Endodermal cell (in vitro differentiated cells): ENCODE measurements at regions not wholly inside any gene's neighbourhood (a gene's known extent, or its start where the extent isn't known, plus 50 kb on each side); places are given as distances from the start of the nearest gene placed in this dataset.

Experiments
- DNase-seq: peaks from one replicate; pipeline ENCODE4 v3.0.0-alpha.2; 2017
- H3K27ac ChIP-seq: 2 replicates; pipeline ENCODE4 v1.5.1; 2013; ENCODE audit warnings: mild to moderate bottlenecking, low read depth, low read length, moderate library complexity
- H3K27me3 ChIP-seq: 2 replicates; pipeline ENCODE4 v1.6.1; 2013; ENCODE audit warnings: mild to moderate bottlenecking, low read length, moderate library complexity; ENCODE audit not compliant: insufficient read depth, control insufficient read depth, poor library complexity, severe bottlenecking
- H3K36me3 ChIP-seq: 2 replicates; pipeline ENCODE4 v1.7.0; 2013; ENCODE audit warnings: mild to moderate bottlenecking, low read length, moderate library complexity; ENCODE audit not compliant: control insufficient read depth, insufficient read depth
- H3K4me1 ChIP-seq: one replicate; pipeline ENCODE4 v1.7.0; 2013; ENCODE audit warnings: low read length; ENCODE audit not compliant: control insufficient read depth, insufficient read depth
- H3K4me3 ChIP-seq: 2 replicates; pipeline ENCODE4 v1.5.1; 2013; ENCODE audit warnings: mild to moderate bottlenecking, low read length, moderate library complexity
- H3K9ac ChIP-seq: 2 replicates; pipeline ENCODE4 v1.6.1; 2013; ENCODE audit warnings: mild to moderate bottlenecking, low read length, moderate library complexity; ENCODE audit not compliant: poor library complexity, severe bottlenecking; ENCODE audit errors: extremely low read depth
- H3K9me3 ChIP-seq: 2 replicates; pipeline ENCODE4 v1.6.1; 2013; ENCODE audit warnings: mild to moderate bottlenecking, low read length, moderate library complexity; ENCODE audit not compliant: control insufficient read depth
- H3K27ac Mint-ChIP-seq: 2 replicates; pipeline ENCODE4 v1.8.0; 2020; ENCODE audit warnings: mixed read lengths
- H3K27me3 Mint-ChIP-seq: 2 replicates; pipeline ENCODE4 v1.8.0; 2021; ENCODE audit warnings: mild to moderate bottlenecking, mixed read lengths; ENCODE audit not compliant: insufficient read depth
- H3K36me3 Mint-ChIP-seq: 2 replicates; pipeline ENCODE4 v1.8.0; 2020; ENCODE audit warnings: low read depth, mixed read lengths
- H3K4me1 Mint-ChIP-seq: 2 replicates; pipeline ENCODE4 v1.8.0; 2020; ENCODE audit warnings: mixed read lengths
- H3K4me3 Mint-ChIP-seq: 2 replicates; pipeline ENCODE4 v1.8.0; 2020; ENCODE audit warnings: mild to moderate bottlenecking, moderate library complexity, mixed read lengths
- H3K9me3 Mint-ChIP-seq: 2 replicates; pipeline ENCODE4 v1.8.0; 2020; ENCODE audit warnings: mild to moderate bottlenecking, mixed read lengths
- CTCF ChIP-seq: fragments of 200-600 bp; sonication (generic); conservative IDR thresholded peaks from 2 replicates; pipeline ENCODE4 v1.5.0; 2021; ENCODE audit warnings: antibody characterized with exemption, mild to moderate bottlenecking
- WGBS, 2 experiments: methylation state at CpG; one replicate each; pipeline versions ENCODE4 v1.1.5 to v1.1.7; 2013; ENCODE audit warnings: missing lambda C conversion rate in 2 of 2, mixed read lengths in 1 of 2; ENCODE audit not compliant: insufficient coverage in 1 of 2, insufficient read length in 1 of 2; 5-methylcytosine and 5-hydroxymethylcytosine counted together

- DNase-seq: no peak
- no peaks in the 10 kb centered on the region for H3K4me1 ChIP-seq
- H3K27me3 ChIP-seq: no peaks in the 10 kb centered on the region
- H3K27ac Mint-ChIP-seq: no peak overlapping the region
- no peak overlapping the region for H3K9ac ChIP-seq
- no peaks in the 10 kb centered on the region for H3K9me3 Mint-ChIP-seq
- H3K4me3 ChIP-seq: no peak overlapping the region
- no peaks in the 10 kb centered on the region for H3K36me3 ChIP-seq
- no peak for TF ChIP-seq CTCF
- WGBS, 2 experiments: 95 to 96% methylated on average over 5 to 6 of the region's 6 CpGs
- H3K27me3 Mint-ChIP-seq: no peaks in the 10 kb centered on the region
- no peak overlapping the region for H3K4me3 Mint-ChIP-seq
- H3K4me1 Mint-ChIP-seq: peaks cover 3% of the 10 kb centered on the region
- peaks cover 4% of the 10 kb centered on the region for H3K36me3 Mint-ChIP-seq
- H3K27ac ChIP-seq: no peak overlapping the region
- no peaks in the 10 kb centered on the region for H3K9me3 ChIP-seq
These were observed 54.8 kb upstream of the ZC3H15 start for GRCh38 chr2:186431306-186431705.

GRCh38 chr2:186433040-186433439, 53.0 kb upstream of the ZC3H15 start:
- no peak for DNase-seq
- H3K27ac ChIP-seq: no peak overlapping the region
- no peak overlapping the region for H3K9ac ChIP-seq
- H3K4me1 ChIP-seq: no peaks in the 10 kb centered on the region
- 93 to 96% methylated on average over 6 of the region's 6 CpGs for WGBS, 2 experiments
- no peak overlapping the region for H3K4me3 Mint-ChIP-seq
- H3K9me3 ChIP-seq: peaks cover 6% of the 10 kb centered on the region
- no peaks in the 10 kb centered on the region for H3K27me3 Mint-ChIP-seq
- H3K4me1 Mint-ChIP-seq: no peaks in the 10 kb centered on the region
- no peak overlapping the region for H3K27ac Mint-ChIP-seq
- TF ChIP-seq CTCF: no peak
- H3K27me3 ChIP-seq: no peaks in the 10 kb centered on the region
- no peak overlapping the region for H3K4me3 ChIP-seq
- peaks cover 9% of the 10 kb centered on the region for H3K36me3 Mint-ChIP-seq
- H3K9me3 Mint-ChIP-seq: peaks cover 9% of the 10 kb centered on the region
- no peaks in the 10 kb centered on the region for H3K36me3 ChIP-seq

- Mint-ChIP-seq H3K36me3 (peaks cover 15% of the 10 kb centered on the region), H3K27me3 (no peaks in the 10 kb centered on the region), H3K4me3 (no peak overlapping the region), H3K9me3 (peaks cover 17% of the 10 kb centered on the region), H3K4me1 (no peaks in the 10 kb centered on the region), H3K27ac (no peak overlapping the region)
- no peak for DNase-seq
- 93 to 98% methylated on average over 5 to 7 of the region's 7 CpGs for WGBS, 2 experiments
- Histone ChIP-seq H3K9ac (no peak overlapping the region), H3K9me3 (peaks cover 15% of the 10 kb centered on the region), H3K4me1 (no peaks in the 10 kb centered on the region), H3K27me3 (no peaks in the 10 kb centered on the region), H3K27ac (no peak overlapping the region), H3K36me3 (no peaks in the 10 kb centered on the region), H3K4me3 (no peak overlapping the region)
- no peak for TF ChIP-seq CTCF
These were observed 52.2 kb upstream of the ZC3H15 start for GRCh38 chr2:186433777-186434432.
